ENCODE measurements at regions not wholly inside any gene's neighbourhood (a gene's known extent, or its start where the extent isn't known, plus 50 kb on each side); places are given as distances from the start of the nearest gene placed in this dataset.

- in situ Hi-C loops (cut with HindIII; ENCODE audit: low pct_ligation_motif_present, low pct_unique_long_range_greater_than_20kb, low sequenced_read_pairs) = no loop called here
- DNase-seq = no peak
These were observed 253.8 kb upstream of the DMD start for GRCh38 chrX:33465137-33465536.

- DNase-seq = no peak
- in situ Hi-C loops (cut with HindIII; ENCODE audit: low pct_ligation_motif_present, low pct_unique_long_range_greater_than_20kb, low sequenced_read_pairs) = no loop called here
These were observed 245.8 kb upstream of the DMD start for GRCh38 chrX:33457102-33457501.

DNA sequence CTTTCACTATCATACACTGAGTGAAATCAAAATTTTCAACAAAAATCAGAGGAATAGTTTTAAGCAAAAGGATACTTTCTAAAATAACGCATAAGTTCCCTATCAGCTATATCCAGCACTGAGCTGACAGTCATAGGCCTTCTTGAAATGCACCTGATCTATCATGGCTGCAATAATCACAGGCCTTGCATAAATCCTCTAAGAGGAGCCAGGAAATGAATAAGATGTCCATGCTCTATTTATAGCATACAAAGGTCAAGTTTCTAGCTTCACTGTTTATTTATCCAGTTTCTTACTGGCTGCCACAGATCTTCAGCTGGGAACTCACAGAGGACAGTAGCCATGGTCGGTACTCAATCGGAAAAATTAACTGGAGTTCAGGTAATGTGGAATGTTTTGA is 235.9 kb upstream of the DMD start:
- DNase-seq = no peak
- in situ Hi-C loops (cut with HindIII; ENCODE audit: low pct_ligation_motif_present, low pct_unique_long_range_greater_than_20kb, low sequenced_read_pairs) = no loop called here

GRCh38 chrX:33434256-33435092 is 223.1 kb upstream of the DMD start:
- peak; percentile 38 for DNase-seq
- in situ Hi-C loops (cut with HindIII; ENCODE audit: low pct_ligation_motif_present, low pct_unique_long_range_greater_than_20kb, low sequenced_read_pairs) = no loop called here

- in situ Hi-C loops (cut with HindIII; ENCODE audit: low pct_ligation_motif_present, low pct_unique_long_range_greater_than_20kb, low sequenced_read_pairs) = no loop called here
- no peak for DNase-seq
These were observed 205.0 kb upstream of the DMD start for GRCh38 chrX:33416273-33416805.

- DNase-seq = no peak
- in situ Hi-C loops (cut with HindIII; ENCODE audit: low pct_ligation_motif_present, low pct_unique_long_range_greater_than_20kb, low sequenced_read_pairs) = no loop called here
These were observed 204.1 kb upstream of the DMD start for GRCh38 chrX:33415459-33415858.

DNA sequence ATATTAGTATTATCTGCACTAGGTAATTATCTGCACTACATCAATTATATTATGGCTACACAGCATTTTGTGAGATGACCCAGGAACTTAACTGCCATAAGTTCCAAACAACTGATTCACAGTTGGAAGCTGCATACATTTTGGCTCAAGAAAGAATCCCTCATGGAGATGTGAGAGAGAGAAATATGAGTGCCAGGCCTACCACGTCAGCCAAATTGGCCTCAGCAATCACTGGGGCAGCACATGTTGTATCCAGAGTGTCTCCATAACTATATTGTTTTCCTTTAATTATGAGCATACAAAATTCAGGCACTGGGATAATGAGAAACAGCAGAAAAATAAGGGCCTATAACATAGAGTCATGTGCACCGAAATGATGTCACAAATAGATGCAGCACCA is 174.2 kb upstream of the DMD start:
- no peak for DNase-seq
- in situ Hi-C loops (cut with HindIII; ENCODE audit: low pct_ligation_motif_present, low pct_unique_long_range_greater_than_20kb, low sequenced_read_pairs) = no loop called here

- in situ Hi-C loops (cut with HindIII; ENCODE audit: low pct_ligation_motif_present, low pct_unique_long_range_greater_than_20kb, low sequenced_read_pairs) = no loop called here
- DNase-seq = no peak
These were observed 168.5 kb upstream of the DMD start for GRCh38 chrX:33379839-33380238.

DNA sequence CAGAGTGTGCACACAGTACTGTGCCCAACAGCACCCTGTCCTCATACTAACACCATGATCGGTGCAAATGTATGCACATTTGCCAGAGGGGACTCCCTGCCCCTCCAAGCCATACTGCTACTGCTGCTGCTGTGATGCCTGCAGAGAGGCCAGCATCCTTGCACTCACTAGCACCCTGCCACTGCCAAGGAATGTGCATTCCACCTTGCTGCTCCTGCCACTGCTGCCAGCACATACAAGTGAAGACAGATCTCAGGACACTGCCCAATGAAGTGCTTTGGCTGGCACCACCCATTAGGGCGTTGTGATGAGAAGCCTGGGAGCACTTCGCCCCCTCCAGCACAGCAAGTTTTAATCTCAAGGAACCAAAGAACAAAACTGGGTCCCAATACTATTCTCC is 146.3 kb upstream of the DMD start:
- DNase-seq = no peak
- in situ Hi-C loops (cut with HindIII; ENCODE audit: low pct_ligation_motif_present, low pct_unique_long_range_greater_than_20kb, low sequenced_read_pairs) = no loop called here

DNA sequence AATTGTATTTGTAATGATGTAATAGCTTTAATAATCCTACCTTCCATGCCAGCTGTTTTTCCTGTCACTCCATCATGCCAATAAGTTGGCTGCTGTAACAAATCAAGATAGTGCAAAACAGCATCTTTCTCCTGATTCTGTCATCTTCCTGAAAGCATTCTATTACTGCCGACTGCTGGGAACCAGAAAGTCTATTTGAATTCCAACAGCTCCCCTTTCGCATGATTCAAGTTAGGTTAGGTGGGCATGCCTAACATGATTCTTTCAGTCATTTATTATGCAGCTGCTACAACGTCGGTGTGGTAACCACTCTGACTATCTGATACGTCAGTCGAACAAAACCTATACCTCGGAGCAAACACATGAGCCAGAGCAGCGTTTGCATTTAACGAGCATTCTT is 127.9 kb upstream of the DMD start:
- in situ Hi-C loops (cut with HindIII; ENCODE audit: low pct_ligation_motif_present, low pct_unique_long_range_greater_than_20kb, low sequenced_read_pairs) = no loop called here
- DNase-seq = no peak

GRCh38 chrX:33336783-33337182 is 125.4 kb upstream of the DMD start:
- in situ Hi-C loops (cut with HindIII; ENCODE audit: low pct_ligation_motif_present, low pct_unique_long_range_greater_than_20kb, low sequenced_read_pairs) = no loop called here

DNA sequence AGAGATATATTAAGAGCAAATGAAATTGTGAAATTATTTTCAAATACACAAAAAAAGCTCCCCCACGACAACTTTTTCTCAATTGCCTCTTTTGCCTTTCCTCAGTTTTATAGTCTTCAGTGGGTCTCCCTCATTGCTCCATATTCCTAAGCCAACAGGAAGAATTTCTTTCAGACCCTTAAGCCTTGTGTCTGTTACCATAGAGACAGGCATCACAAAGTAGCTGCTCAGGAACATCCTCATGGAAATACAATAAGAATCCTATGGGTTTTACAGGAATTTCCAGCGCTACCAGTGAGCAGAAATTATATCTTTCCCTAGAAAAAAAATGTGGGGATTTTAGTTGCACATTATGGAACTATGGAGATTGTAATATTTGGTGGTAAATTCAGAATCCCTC is 121.9 kb upstream of the DMD start:
- no peak for DNase-seq
- in situ Hi-C loops (cut with HindIII; ENCODE audit: low pct_ligation_motif_present, low pct_unique_long_range_greater_than_20kb, low sequenced_read_pairs) = no loop called here

More at GRCh38 chrX:33336783-33337182, 125.4 kb upstream of the DMD start:
- DNase-seq = peak; percentile 0

- in situ Hi-C loops (cut with HindIII; ENCODE audit: low pct_ligation_motif_present, low pct_unique_long_range_greater_than_20kb, low sequenced_read_pairs) = no loop called here
- DNase-seq = no peak
These were observed 119.4 kb upstream of the DMD start for GRCh38 chrX:33330798-33331197.

- DNase-seq = no peak
- in situ Hi-C loops (cut with HindIII; ENCODE audit: low pct_ligation_motif_present, low pct_unique_long_range_greater_than_20kb, low sequenced_read_pairs) = no loop called here
These were observed 112.8 kb upstream of the DMD start for GRCh38 chrX:33324099-33324498.

DNA sequence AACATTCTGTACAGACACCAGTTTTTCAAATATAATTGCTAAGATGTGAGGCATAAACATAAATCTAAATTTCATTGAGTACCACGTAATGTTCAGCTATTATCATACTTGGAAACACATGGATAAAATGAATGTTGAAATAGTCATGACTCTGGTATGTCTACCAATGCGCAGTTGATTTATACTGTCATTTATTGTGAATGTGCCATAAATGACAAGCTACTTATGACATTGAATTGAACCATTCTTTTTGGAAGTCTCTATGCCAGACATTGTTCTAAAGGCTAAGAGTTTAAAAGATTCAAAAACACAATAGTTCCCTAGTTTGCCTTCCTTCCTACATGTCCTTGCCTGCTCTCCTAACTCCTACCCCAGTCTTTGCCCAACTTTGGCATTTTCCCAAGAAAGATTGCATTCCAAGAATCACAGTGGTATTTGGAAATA is 96.6 kb upstream of the DMD start:
- no peak for DNase-seq
- in situ Hi-C loops (cut with HindIII; ENCODE audit: low pct_ligation_motif_present, low pct_unique_long_range_greater_than_20kb, low sequenced_read_pairs) = no loop called here

- no peak for DNase-seq
These were observed 87.3 kb upstream of the DMD start for GRCh38 chrX:33298622-33299021.

DNA sequence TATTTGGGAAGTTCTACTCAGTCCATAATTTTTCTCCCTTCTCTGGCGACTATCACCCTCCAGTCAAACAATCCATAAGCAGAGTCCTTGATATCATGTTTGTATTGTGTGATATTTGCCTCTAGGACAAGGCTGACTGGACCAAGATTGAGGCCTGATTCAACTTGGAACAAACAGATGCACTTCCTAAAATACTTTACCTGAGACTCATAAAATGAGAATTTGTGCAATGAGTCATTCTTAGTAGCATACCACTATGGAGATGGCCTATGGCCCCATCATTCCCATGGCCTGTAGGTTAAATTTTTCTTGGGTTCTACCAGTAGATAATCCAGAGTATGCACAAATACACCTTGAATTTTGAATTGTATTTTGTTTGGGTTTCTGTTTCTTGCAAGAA is 74.2 kb upstream of the DMD start:
- in situ Hi-C loops (cut with HindIII; ENCODE audit: low pct_ligation_motif_present, low pct_unique_long_range_greater_than_20kb, low sequenced_read_pairs) = no loop called here
- no peak for DNase-seq

More at GRCh38 chrX:33298622-33299021, 87.3 kb upstream of the DMD start:
- in situ Hi-C loops (cut with HindIII; ENCODE audit: low pct_ligation_motif_present, low pct_unique_long_range_greater_than_20kb, low sequenced_read_pairs) = no loop called here

DNA sequence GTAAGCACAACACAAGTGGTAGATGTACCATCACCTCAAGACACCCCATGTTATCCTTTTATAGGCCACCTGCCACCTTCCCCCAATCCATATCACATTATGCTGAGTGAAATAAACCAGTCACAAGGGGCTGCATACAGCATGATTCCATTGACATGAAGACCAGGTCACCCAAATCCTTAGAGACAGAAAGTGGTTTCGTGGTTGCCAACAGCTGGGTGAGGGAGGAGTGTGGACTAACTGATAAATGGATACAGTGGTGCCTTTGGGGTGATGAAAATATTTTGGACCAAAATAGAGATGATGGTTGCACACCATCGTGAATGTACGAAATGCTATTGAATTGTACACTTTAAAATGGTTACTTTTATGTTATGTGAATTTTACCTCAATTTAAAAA is 65.7 kb upstream of the DMD start:
- in situ Hi-C loops (cut with HindIII; ENCODE audit: low pct_ligation_motif_present, low pct_unique_long_range_greater_than_20kb, low sequenced_read_pairs) = no loop called here

GRCh38 chrX:33273535-33273934 is 62.2 kb upstream of the DMD start:
- no peak for DNase-seq
- in situ Hi-C loops (cut with HindIII; ENCODE audit: low pct_ligation_motif_present, low pct_unique_long_range_greater_than_20kb, low sequenced_read_pairs) = no loop called here

More for the DNA sequence above, 65.7 kb upstream of the DMD start:
- no peak for DNase-seq

DNA sequence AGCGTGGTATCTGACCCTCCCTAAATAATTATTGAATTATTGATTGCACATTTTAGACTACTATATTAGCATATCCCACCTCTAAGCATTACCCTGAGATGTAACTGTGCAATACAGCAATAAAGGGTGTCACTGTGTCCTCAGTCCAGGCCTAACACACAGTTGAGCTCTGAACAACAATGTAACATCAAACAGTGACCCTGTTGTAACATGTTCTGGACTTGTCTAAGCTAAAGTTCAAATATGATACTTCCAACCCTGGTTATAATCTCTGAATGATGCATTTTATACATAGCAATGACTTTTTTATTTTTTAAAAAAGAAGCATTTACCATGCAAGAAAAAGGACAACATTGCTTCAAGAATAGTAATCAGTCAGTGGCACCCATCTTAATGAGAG is 61.6 kb upstream of the DMD start:
- in situ Hi-C loops (cut with HindIII; ENCODE audit: low pct_ligation_motif_present, low pct_unique_long_range_greater_than_20kb, low sequenced_read_pairs) = no loop called here
- DNase-seq = no peak

Data from ACHN (cell line).